ENCODE measurements at regions not wholly inside any gene's neighbourhood (a gene's known extent, or its start where the extent isn't known, plus 50 kb on each side); places are given as distances from the start of the nearest gene placed in this dataset.

DNA sequence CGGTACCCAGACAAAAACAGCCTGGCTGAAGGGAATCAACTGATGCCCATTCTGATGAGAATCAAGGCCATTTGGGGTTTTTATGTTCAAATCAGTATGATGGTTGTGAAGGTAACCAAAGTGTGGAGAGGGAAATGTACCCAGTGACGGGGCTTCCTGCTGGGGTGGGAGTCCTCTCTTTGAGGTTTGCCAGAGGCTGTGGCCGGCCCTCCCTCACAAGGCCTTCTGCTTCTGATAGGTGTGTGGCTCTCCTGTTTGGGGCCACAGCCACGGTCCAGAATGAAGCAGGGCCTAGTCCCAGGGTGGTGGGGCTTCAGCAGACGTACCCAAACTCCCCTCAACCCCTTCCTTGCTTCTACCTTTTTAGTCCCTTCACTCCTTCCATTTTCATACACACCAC lies 86.7 kb upstream of the NAA20 start:
- no peaks in the 10 kb centered on the region for H3K36me3 ChIP-seq (ENCODE audit: insufficient read depth)
- Mint-ChIP-seq H3K27ac (no peak overlapping the region), H3K4me1 (peaks cover 16% of the 10 kb centered on the region), H3K27me3 (ENCODE audit: insufficient read depth, low read depth, poor library complexity) (peaks cover 5% of the 10 kb centered on the region), H3K4me3 (no peak overlapping the region), H3K36me3 (ENCODE audit: low read depth) (no peaks in the 10 kb centered on the region), H3K9me3 (no peaks in the 10 kb centered on the region)
- DNase-seq (ENCODE audit: low spot score) (no peak), ATAC-seq (no peak)
- H3K4me2 ChIP-seq, result no peak overlapping the region
- no peak for TF ChIP-seq NANOG (IDR thresholded peaks at IDR 0.05; ENCODE audit: borderline replicate concordance)
- TF ChIP-seq EZH2 (IDR thresholded peaks at IDR 0.05; ENCODE audit: low read depth, unreplicated experiment), result no peak
- TF ChIP-seq ZNF114 (CRISPR knock-in tag; IDR thresholded peaks at IDR 0.05), result no peak
- no peak for TF ChIP-seq ZNF331 (CRISPR knock-in tag; IDR thresholded peaks at IDR 0.05; ENCODE audit: low read depth)
- no peak for TF ChIP-seq EZH2phosphoT487 (IDR thresholded peaks at IDR 0.05; ENCODE audit: unreplicated experiment)
- TF ChIP-seq POLR2AphosphoS5 (IDR thresholded peaks at IDR 0.05; ENCODE audit: low read depth), result no peak
- no peaks in the 10 kb centered on the region for H3F3A ChIP-seq (replicated peaks; ENCODE audit: low read depth)
- no peaks in the 10 kb centered on the region for H3K27me3 ChIP-seq (ENCODE audit: insufficient read depth)
- no peak overlapping the region for H3K27ac ChIP-seq (ENCODE audit: low read depth)
- no peak overlapping the region for H2AFZ ChIP-seq
- no peak overlapping the region for H3K4me3 ChIP-seq
- H3K9me2 ChIP-seq (ENCODE audit: insufficient read depth), result peaks cover 3% of the 10 kb centered on the region; the same call in 1 of the 2 replicates
- no peaks in the 10 kb centered on the region for H3K79me2 ChIP-seq (replicated peaks; ENCODE audit: insufficient read depth)
- H4K20me1 ChIP-seq (replicated peaks; ENCODE audit: insufficient read depth), result no peaks in the 10 kb centered on the region
- H3K4me1 ChIP-seq (ENCODE audit: insufficient read depth), result no peaks in the 10 kb centered on the region; the same call in 1 of the 2 replicates

- H4K20me1 ChIP-seq (replicated peaks; ENCODE audit: insufficient read depth), result no peaks in the 10 kb centered on the region
- no peaks in the 10 kb centered on the region for H3F3A ChIP-seq (replicated peaks; ENCODE audit: low read depth)
- H3K4me1 ChIP-seq (ENCODE audit: insufficient read depth), result no peaks in the 10 kb centered on the region; the same call in 1 of the 2 replicates
- H3K27ac ChIP-seq (ENCODE audit: low read depth), result no peak overlapping the region
- Mint-ChIP-seq H3K27me3 (ENCODE audit: insufficient read depth, low read depth, poor library complexity) (peaks cover 5% of the 10 kb centered on the region), H3K4me1 (peaks cover 28% of the 10 kb centered on the region), H3K27ac (no peak overlapping the region), H3K4me3 (no peak overlapping the region), H3K36me3 (ENCODE audit: low read depth) (no peaks in the 10 kb centered on the region), H3K9me3 (no peaks in the 10 kb centered on the region)
- no peaks in the 10 kb centered on the region for H3K79me2 ChIP-seq (replicated peaks; ENCODE audit: insufficient read depth)
- no peak overlapping the region for H2AFZ ChIP-seq
- H3K27me3 ChIP-seq (ENCODE audit: insufficient read depth), result no peaks in the 10 kb centered on the region
- peaks cover 3% of the 10 kb centered on the region; the same call in 1 of the 2 replicates for H3K9me2 ChIP-seq (ENCODE audit: insufficient read depth)
- H3K36me3 ChIP-seq (ENCODE audit: insufficient read depth), result no peaks in the 10 kb centered on the region
- no peak overlapping the region for H3K4me3 ChIP-seq
- no peak for DNase-seq (ENCODE audit: low spot score)
- H3K4me2 ChIP-seq, result no peak overlapping the region
- ATAC-seq, result no peak
- TF ChIP-seq, protein P1, sequence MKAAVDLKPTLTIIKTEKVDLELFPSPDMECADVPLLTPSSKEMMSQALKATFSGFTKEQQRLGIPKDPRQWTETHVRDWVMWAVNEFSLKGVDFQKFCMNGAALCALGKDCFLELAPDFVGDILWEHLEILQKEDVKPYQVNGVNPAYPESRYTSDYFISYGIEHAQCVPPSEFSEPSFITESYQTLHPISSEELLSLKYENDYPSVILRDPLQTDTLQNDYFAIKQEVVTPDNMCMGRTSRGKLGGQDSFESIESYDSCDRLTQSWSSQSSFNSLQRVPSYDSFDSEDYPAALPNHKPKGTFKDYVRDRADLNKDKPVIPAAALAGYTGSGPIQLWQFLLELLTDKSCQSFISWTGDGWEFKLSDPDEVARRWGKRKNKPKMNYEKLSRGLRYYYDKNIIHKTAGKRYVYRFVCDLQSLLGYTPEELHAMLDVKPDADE (IDR thresholded peaks at IDR 0.05), result no peak
- TF ChIP-seq JUNB (IDR thresholded peaks at IDR 0.05; ENCODE audit: unreplicated experiment), result no peak
- no peak for TF ChIP-seq STAT1 (IDR thresholded peaks at IDR 0.05; ENCODE audit: unreplicated experiment)
- no peak for TF ChIP-seq POLR2AphosphoS5 (IDR thresholded peaks at IDR 0.05; ENCODE audit: low read depth)
- no peak for TF ChIP-seq ZNF462 (CRISPR knock-in tag; IDR thresholded peaks at IDR 0.05)
- no peak for TF ChIP-seq CTCF (conservative IDR thresholded peaks at IDR 0.05; ENCODE audit: low read depth in 2 of 2)
- no peak for TF ChIP-seq ZNF114 (CRISPR knock-in tag; IDR thresholded peaks at IDR 0.05)
- TF ChIP-seq ZNF331 (CRISPR knock-in tag; IDR thresholded peaks at IDR 0.05; ENCODE audit: low read depth), result no peak
Observed at GRCh38 chr20:19932170-19932667, 84.9 kb upstream of the NAA20 start.

Measured in GM23338 (cell line).